ENCODE measurements at regions not wholly inside any gene's neighbourhood (a gene's known extent, or its start where the extent isn't known, plus 50 kb on each side); places are given as distances from the start of the nearest gene placed in this dataset.

DNA sequence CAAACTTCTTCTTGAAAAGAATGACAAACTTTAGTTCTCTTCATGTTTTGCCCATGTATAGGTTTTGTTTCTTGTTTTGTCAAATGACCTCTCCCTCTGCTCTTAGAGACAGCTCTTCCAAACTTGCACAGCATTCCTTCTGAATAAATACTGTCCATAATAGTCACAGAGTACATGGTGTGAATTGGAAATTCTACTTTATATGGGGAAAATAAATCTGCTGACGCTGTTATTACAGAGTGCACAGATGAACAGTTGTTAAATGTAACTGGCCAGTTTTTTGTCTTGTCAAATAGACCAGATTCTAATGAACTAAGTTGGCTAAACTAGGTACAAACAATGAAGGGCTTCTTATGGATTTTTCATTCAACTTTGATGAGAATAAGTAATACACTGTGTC lies 115.8 kb upstream of the DTNA start (continued):
- TF ChIP-seq ZNF274 (IDR thresholded peaks at IDR 0.05; ENCODE audit: borderline replicate concordance, extremely low read depth, low read length) (no peak), FOSL1 (IDR thresholded peaks at IDR 0.05; ENCODE audit: insufficient read depth, low read depth, low read length) (no peak), POU5F1 (IDR thresholded peaks at IDR 0.05; ENCODE audit: low read depth, low read length) (no peak), TCF12 (IDR thresholded peaks at IDR 0.05; ENCODE audit: low read depth, low read length) (no peak), CHD2 (IDR thresholded peaks at IDR 0.05; ENCODE audit: low read length) (no peak), RNF2 (IDR thresholded peaks at IDR 0.05; ENCODE audit: borderline replicate concordance, low read depth, low read length, missing control alignments, poor library complexity, severe bottlenecking) (no peak), KDM5A (IDR thresholded peaks at IDR 0.05; ENCODE audit: low read length) (no peak)
